Urinary bladder (tissue), 3 donors: ENCODE measurements at regions not wholly inside any gene's neighbourhood (a gene's known extent, or its start where the extent isn't known, plus 50 kb on each side); places are given as distances from the start of the nearest gene placed in this dataset.
"Not testable (repeated sequence)": the region's sequence is repeated elsewhere in the genome, so short reads cannot be mapped to it uniquely, and the experiment has no call there.

Experiments used
- DNase-seq: peaks from one replicate; pipeline ENCODE4 v3.0.0-alpha.2; 2015; ENCODE audit errors: extremely low spot score
- H3K27ac ChIP-seq: one replicate; pipeline ENCODE4 v1.5.1; 2013; ENCODE audit warnings: low read depth, mild to moderate bottlenecking, moderate library complexity
- H3K36me3 ChIP-seq: one replicate; pipeline ENCODE4 v1.6.1; 2013; ENCODE audit warnings: mild to moderate bottlenecking, moderate library complexity; ENCODE audit not compliant: insufficient read depth
- H3K4me1 ChIP-seq: one replicate; pipeline ENCODE4 v1.6.1; 2013; ENCODE audit warnings: mild to moderate bottlenecking, moderate library complexity; ENCODE audit not compliant: insufficient read depth
- H3K4me3 ChIP-seq: one replicate; pipeline ENCODE4 v1.5.1; 2013; ENCODE audit warnings: low read depth, low read length
- WGBS: extraction: QIAGEN DNeasy Blood & Tissue Kit; methylation state at CpG from one replicate; pipeline ENCODE4 v1.1.7; 2013; 5-methylcytosine and 5-hydroxymethylcytosine counted together
- donor health status: healthy with polysubstance abuse.
- donor health status: healthy.

- H3K4me1 ChIP-seq = no peaks in the 10 kb centered on the region
- H3K4me3 ChIP-seq = no peak overlapping the region
- no peak for DNase-seq
- no peaks in the 10 kb centered on the region for H3K36me3 ChIP-seq
- WGBS = 86% methylated on average over 4 of the region's 4 CpGs
- H3K27ac ChIP-seq = no peak overlapping the region
These were observed 65.2 kb upstream of the RALGPS2 start for GRCh38 chr1:178659789-178660208.

- WGBS = 91% methylated on average over 1 of the region's 1 CpG
- no peak overlapping the region for H3K27ac ChIP-seq
- H3K4me3 ChIP-seq = no peak overlapping the region
- no peak for DNase-seq
- no peaks in the 10 kb centered on the region for H3K36me3 ChIP-seq
- H3K4me1 ChIP-seq = no peaks in the 10 kb centered on the region
These were observed 64.6 kb upstream of the RALGPS2 start for GRCh38 chr1:178660461-178660860.

- H3K4me1 ChIP-seq = no peaks in the 10 kb centered on the region
- no peak overlapping the region for H3K27ac ChIP-seq
- DNase-seq = no peak
- WGBS = 89% methylated on average over 5 of the region's 5 CpGs
- no peaks in the 10 kb centered on the region for H3K36me3 ChIP-seq
- no peak overlapping the region for H3K4me3 ChIP-seq
These were observed 60.8 kb upstream of the RALGPS2 start for GRCh38 chr1:178664278-178664677.

GRCh38 chr1:178665579-178665978, 59.5 kb upstream of the RALGPS2 start:
- Histone ChIP-seq H3K36me3 (no peaks in the 10 kb centered on the region), H3K27ac (no peak overlapping the region), H3K4me3 (no peak overlapping the region), H3K4me1 (no peaks in the 10 kb centered on the region)
- DNase-seq = no peak
- WGBS = 83% methylated on average over 1 of the region's 1 CpG

GRCh38 chr1:178666891-178667290, 58.2 kb upstream of the RALGPS2 start:
- not testable (repeated sequence) for H3K4me1 ChIP-seq
- 81% methylated on average over 9 of the region's 9 CpGs for WGBS

GRCh38 chr1:178672434-178672833, 52.6 kb upstream of the RALGPS2 start:
- Histone ChIP-seq H3K4me1 (no peaks in the 10 kb centered on the region), H3K4me3 (no peak overlapping the region), H3K27ac (no peak overlapping the region), H3K36me3 (no peaks in the 10 kb centered on the region)
- no peak for DNase-seq

More at GRCh38 chr1:178666891-178667290, 58.2 kb upstream of the RALGPS2 start:
- not testable (repeated sequence) for H3K27ac ChIP-seq, DNase-seq, H3K4me3 ChIP-seq, H3K36me3 ChIP-seq

- H3K27ac ChIP-seq, DNase-seq, H3K36me3 ChIP-seq, H3K4me3 ChIP-seq, H3K4me1 ChIP-seq: not testable (repeated sequence)
- 98% methylated on average over 1 of the region's 1 CpG for WGBS
These were observed 50.5 kb upstream of the RALGPS2 start for GRCh38 chr1:178674559-178674958.
